Peyer's patch (tissue), 4 donors: ENCODE measurements at regions not wholly inside any gene's neighbourhood (a gene's known extent, or its start where the extent isn't known, plus 50 kb on each side); places are given as distances from the start of the nearest gene placed in this dataset.

Experiments used
- POLR2A ChIP-seq, 2 donors: fragments of 450-650 bp; IDR thresholded peaks; one replicate each; pipeline ENCODE4 v1.5.1; 2017; ENCODE audit warnings: antibody characterized with exemption in 2 of 2, mild to moderate bottlenecking in 2 of 2, moderate library complexity in 2 of 2
- TF ChIP-seq, protein P1 (sequence below), 6 experiments: fragments of 450-650 bp in 4 of 6; fragments of 200-600 bp in 2 of 6; sonication (generic) in 1 of 6; IDR thresholded peaks; one replicate each; pipeline ENCODE4 v1.5.1; 2017 to 2019; ENCODE audit warnings: antibody characterized with exemption in 6 of 6, mild to moderate bottlenecking in 3 of 6, moderate library complexity in 1 of 6

DNA sequence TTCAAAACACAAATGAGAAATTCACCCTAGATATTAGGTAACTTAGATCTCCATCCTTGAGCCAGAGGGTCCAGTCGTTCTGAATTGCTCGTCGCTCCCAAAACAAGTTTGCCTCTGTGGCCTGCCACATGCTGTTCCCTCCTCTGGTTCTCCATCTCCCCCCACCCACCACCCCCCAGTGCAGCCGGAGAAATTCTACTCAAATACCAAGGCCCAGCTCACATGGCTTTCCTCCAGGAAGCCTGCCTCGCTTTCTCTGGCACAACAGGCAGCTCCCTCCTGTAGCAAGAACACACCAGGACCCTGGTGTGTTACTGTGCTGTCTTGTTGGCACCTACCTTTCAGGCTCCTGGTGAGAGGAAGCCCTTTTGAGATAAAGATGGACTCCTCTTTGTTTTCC is 52.7 kb upstream of the C10orf90 start:
- TF ChIP-seq, protein P1, sequence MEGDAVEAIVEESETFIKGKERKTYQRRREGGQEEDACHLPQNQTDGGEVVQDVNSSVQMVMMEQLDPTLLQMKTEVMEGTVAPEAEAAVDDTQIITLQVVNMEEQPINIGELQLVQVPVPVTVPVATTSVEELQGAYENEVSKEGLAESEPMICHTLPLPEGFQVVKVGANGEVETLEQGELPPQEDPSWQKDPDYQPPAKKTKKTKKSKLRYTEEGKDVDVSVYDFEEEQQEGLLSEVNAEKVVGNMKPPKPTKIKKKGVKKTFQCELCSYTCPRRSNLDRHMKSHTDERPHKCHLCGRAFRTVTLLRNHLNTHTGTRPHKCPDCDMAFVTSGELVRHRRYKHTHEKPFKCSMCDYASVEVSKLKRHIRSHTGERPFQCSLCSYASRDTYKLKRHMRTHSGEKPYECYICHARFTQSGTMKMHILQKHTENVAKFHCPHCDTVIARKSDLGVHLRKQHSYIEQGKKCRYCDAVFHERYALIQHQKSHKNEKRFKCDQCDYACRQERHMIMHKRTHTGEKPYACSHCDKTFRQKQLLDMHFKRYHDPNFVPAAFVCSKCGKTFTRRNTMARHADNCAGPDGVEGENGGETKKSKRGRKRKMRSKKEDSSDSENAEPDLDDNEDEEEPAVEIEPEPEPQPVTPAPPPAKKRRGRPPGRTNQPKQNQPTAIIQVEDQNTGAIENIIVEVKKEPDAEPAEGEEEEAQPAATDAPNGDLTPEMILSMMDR (IDR thresholded peaks at IDR 0.05), result no peak
- no peak for TF ChIP-seq POLR2A (IDR thresholded peaks at IDR 0.05)
